ENCODE measurements at regions not wholly inside any gene's neighbourhood (a gene's known extent, or its start where the extent isn't known, plus 50 kb on each side); places are given as distances from the start of the nearest gene placed in this dataset.

DNA sequence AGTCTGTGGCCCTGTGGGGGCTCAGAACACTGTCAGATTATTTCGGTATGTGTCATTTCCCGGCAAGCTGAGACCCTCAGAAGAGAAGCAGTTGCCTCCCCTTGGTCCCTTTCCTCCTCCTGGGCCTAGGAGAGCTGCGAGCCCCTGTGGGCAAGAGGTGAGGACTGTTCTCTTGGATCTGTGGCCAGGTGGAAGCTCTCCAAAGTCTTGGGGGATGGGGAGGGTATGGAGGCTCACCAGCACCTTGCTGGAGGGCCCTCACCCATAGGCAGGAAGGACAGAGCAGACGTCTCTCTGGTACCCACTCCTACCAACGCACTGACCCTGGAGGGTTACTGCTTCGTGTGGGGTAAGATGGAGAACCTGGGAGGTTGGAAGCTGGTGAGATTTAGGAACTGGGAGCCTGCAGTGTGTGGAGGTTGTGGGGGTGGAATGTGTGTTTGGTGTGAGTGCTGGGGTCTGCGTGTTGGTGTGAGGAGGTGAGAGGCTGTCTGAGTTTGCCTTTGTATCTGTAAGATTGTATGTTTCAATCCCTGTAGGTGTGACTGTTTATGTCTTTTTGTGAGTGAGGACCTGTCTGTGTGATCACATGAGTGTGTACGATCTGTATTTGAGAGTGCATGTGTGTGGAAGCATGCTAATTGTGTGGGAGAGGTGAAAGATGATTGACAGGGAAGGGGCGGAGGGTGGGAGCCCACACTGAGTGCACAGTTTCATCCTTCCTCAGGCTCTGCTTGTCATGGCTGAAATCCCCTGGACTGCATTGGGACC lies 52.4 kb upstream of the PSD2 start:
- TF ChIP-seq, protein P1, sequence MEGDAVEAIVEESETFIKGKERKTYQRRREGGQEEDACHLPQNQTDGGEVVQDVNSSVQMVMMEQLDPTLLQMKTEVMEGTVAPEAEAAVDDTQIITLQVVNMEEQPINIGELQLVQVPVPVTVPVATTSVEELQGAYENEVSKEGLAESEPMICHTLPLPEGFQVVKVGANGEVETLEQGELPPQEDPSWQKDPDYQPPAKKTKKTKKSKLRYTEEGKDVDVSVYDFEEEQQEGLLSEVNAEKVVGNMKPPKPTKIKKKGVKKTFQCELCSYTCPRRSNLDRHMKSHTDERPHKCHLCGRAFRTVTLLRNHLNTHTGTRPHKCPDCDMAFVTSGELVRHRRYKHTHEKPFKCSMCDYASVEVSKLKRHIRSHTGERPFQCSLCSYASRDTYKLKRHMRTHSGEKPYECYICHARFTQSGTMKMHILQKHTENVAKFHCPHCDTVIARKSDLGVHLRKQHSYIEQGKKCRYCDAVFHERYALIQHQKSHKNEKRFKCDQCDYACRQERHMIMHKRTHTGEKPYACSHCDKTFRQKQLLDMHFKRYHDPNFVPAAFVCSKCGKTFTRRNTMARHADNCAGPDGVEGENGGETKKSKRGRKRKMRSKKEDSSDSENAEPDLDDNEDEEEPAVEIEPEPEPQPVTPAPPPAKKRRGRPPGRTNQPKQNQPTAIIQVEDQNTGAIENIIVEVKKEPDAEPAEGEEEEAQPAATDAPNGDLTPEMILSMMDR (conservative IDR thresholded peaks at IDR 0.05; ENCODE audit: low read depth, low read length), result no peak
- no peak for TF ChIP-seq EZH2 (IDR thresholded peaks at IDR 0.05; ENCODE audit: borderline replicate concordance, low read depth, low read length, poor library complexity, severe bottlenecking)
